ENCODE measurements at regions not wholly inside any gene's neighbourhood (a gene's known extent, or its start where the extent isn't known, plus 50 kb on each side); places are given as distances from the start of the nearest gene placed in this dataset.
"Not testable (repeated sequence)": the region's sequence is repeated elsewhere in the genome, so short reads cannot be mapped to it uniquely, and the experiment has no call there.

DNA sequence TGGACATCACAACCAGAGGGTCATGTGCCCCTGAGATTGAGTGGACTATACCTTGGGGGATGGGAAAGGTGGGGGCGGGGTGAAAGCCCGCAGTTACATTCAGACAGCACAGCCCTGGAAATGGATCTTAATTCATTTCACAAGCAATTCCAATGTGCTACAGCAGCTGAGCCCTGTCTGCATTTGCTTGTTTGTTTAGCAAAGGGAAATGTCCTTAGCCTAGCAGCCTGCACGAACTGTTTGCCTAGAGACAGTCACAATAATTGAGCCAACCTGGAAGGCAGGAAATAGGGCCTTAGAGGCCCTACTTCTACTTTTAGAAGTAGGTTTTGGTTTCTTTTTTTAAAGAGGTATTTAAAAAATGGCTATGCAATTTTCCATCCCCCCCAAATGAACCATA lies 177.3 kb upstream of the KL start:
- TF ChIP-seq, protein P1, sequence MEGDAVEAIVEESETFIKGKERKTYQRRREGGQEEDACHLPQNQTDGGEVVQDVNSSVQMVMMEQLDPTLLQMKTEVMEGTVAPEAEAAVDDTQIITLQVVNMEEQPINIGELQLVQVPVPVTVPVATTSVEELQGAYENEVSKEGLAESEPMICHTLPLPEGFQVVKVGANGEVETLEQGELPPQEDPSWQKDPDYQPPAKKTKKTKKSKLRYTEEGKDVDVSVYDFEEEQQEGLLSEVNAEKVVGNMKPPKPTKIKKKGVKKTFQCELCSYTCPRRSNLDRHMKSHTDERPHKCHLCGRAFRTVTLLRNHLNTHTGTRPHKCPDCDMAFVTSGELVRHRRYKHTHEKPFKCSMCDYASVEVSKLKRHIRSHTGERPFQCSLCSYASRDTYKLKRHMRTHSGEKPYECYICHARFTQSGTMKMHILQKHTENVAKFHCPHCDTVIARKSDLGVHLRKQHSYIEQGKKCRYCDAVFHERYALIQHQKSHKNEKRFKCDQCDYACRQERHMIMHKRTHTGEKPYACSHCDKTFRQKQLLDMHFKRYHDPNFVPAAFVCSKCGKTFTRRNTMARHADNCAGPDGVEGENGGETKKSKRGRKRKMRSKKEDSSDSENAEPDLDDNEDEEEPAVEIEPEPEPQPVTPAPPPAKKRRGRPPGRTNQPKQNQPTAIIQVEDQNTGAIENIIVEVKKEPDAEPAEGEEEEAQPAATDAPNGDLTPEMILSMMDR (IDR thresholded peaks at IDR 0.05; ENCODE audit: low read depth, low read length, missing control alignments) = no peak
- no peak for DNase-seq (ENCODE audit: extremely low read depth, low read depth)
- H3K4me3 ChIP-seq (replicated peaks; ENCODE audit: low read depth, low read length) = no peak overlapping the region

DNA sequence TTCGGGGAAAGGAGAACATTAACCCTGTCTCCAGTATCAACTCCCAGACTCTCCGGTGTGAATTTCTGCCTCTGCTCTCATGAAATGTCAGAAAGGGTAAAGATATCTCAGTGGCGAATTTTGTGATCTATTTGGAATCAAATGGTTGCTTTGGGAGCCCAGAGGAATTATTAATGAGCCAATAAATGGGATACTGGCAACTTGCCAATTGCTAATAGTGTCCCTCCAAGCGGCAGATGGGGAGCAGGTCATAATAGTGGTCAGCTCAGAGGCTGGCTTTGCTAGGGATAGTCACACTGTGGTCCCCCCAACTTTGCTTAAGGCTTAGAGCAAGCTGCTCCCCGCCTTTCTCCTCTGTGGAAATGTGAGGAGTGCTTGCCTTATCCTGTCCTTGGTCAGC lies 176.1 kb upstream of the KL start:
- TF ChIP-seq, protein P1 (IDR thresholded peaks at IDR 0.05; ENCODE audit: low read depth, low read length, missing control alignments) = no peak
- DNase-seq (ENCODE audit: extremely low read depth, low read depth) = no peak
- H3K4me3 ChIP-seq (replicated peaks; ENCODE audit: low read depth, low read length) = no peak overlapping the region

DNA sequence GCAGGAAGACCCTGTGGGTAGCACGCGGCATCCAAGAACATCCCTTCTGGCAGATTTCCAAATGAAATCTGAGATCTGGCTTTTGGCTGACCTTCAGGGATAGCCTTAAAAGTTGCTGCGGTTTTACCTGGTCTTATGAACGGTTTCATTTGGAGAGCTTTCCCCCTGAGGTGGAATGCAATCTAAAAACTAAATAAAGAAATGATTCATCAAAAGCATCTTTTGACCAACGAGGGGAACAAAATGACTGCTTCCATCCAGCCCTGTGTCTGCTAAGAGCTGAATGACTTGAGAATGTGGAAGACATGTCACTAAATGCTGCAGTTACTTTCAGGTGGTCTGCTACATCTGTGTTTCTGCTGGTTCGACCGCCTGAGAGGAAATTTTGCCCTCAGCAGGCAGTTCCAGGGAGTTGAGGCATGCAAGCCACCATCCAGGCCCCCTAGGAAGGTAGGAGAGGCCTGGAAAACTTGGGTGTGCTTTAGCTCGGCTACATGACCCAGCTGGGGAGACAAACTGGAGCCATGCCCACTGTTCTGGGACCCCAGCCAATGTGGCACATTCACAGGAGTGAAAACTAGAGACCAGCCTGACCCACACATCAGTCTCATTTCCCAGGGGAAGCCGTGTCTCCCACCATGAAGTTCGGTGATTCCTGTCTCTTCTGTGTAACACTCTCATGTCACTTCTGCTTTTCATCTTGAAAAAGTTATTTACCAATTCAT lies 175.1 kb upstream of the KL start:
- no peak for DNase-seq (ENCODE audit: extremely low read depth, low read depth)
- TF ChIP-seq, protein P1 (IDR thresholded peaks at IDR 0.05; ENCODE audit: low read depth, low read length, missing control alignments) = no peak
- no peak overlapping the region for H3K4me3 ChIP-seq (replicated peaks; ENCODE audit: low read depth, low read length)

DNA sequence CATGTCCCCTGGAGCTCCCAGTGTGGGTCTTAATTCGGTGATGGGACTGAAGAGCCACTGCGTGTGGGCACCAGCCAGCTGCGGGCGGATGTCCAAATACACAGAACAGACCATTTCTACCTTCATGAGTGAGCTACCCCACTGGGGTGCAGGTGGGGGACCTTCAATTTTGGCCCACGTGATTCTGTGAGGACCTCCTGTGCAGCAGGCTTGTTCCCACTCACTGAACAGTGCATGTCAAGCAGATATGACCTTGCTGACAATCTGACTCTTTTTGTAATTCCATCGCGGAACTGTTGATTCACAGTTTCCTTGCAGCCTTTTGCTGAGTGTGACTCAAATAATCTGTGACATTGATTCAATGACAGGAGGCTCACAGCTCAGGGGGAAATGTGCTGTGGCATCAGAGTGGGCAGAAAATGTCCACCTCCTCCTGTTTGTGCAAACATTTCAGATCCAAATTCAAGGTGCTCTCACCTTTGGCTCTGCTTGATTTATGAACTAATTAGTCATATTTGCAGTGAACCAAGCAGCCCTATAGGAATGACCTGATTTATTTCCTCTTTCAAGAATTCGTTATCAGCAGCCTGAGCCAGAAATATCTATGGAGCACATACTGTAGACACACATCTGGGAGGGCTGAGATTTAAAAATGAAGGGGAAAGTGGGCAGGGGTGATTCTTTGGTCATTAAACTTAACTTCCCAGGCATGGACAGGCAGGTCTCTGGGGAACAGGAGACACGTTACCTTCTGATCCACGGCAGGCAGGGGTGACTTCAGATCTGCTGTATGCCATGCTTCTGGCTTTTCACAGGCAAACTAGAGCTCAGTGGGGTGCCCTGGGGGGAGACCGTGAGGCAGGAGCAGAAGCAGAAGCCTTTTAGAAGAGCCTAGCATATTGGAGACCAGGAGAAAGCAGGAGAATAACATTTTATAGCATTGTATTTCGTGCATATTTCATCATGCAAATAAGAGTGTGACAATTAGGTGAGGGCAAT lies 170.0 kb upstream of the KL start:
- DNase-seq (ENCODE audit: extremely low read depth, low read depth) = no peak
- no peak overlapping the region for H3K4me3 ChIP-seq (replicated peaks; ENCODE audit: low read depth, low read length)

DNA sequence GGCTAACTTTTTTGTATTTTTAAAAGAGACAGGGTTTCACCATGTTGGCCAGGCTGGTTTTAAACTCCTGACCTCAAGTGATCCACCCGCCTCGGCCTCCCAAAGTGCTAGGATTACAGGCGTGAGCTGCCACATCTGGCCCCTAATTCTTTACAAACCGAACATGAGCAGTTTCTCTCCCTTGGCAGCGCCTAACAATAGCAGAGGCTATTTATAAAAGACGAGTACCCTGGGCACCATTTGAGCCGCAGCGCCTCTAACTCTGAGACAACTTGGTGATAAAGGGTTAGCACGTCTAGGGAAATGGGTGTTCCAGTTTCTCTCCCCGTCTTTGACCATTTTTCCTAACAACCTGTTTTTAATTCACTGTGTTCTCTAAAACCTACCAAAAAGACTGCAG lies 168.2 kb upstream of the KL start:
- not testable (repeated sequence) for H3K4me3 ChIP-seq (replicated peaks; ENCODE audit: low read depth, low read length); DNase-seq (ENCODE audit: extremely low read depth, low read depth)

More for the DNA sequence above, 170.0 kb upstream of the KL start:
- TF ChIP-seq, protein P1 (IDR thresholded peaks at IDR 0.05; ENCODE audit: low read depth, low read length, missing control alignments) = no peak

DNA sequence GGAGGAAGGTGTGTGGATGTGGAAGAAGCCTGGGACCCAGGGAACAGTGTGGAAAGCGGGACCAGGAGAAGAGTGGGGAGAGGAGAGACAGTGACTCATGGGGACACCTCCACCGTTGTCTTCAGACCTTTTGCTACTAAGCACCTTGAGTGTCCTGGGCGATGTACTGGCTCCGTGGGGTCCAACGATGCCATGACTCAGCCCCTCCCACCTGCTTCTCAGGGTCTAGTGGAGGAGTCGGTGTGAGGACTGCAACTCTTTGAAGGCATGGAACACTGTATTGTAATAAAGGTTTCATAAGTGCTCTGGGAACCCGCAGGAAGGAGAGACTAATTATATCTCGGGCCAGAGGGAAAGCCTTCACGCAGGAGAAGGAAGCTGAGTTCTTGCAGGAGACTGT lies 166.9 kb upstream of the KL start:
- H3K4me3 ChIP-seq (replicated peaks; ENCODE audit: low read depth, low read length) = no peak overlapping the region
- no peak for DNase-seq (ENCODE audit: extremely low read depth, low read depth)
- TF ChIP-seq, protein P1 (IDR thresholded peaks at IDR 0.05; ENCODE audit: low read depth, low read length, missing control alignments) = no peak
